ENCODE measurements at regions not wholly inside any gene's neighbourhood (a gene's known extent, or its start where the extent isn't known, plus 50 kb on each side); places are given as distances from the start of the nearest gene placed in this dataset.

DNA sequence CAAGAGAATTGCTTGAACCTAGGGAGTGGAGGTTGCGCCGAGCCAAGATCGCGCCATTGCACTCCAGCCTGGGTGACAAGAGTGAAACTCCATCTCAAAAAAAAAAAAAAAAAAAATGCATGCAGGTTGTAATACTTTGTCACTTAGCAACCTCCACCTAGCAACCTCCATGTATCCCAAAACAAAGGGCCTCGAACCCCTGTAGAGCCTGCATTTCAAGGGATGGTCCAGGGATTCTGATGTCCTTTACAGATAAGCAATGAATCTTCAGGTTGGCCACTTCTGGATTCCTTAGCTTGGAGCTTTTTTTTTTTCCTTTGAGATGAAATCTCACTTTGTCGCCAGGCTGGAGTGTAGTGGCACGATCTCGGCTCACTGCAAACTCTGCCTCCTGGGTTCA is 1211.0 kb downstream of the TYW1 start:
- H3K36me3 ChIP-seq (ENCODE audit: control insufficient read depth in 2 of 4, insufficient read depth in 4 of 4, low read length in 3 of 4): no peaks in the 10 kb centered on the region
- no peak overlapping the region for H2BK15ac ChIP-seq (ENCODE audit: low read length)
- H4K5ac ChIP-seq (ENCODE audit: insufficient read length, low read depth, low read length): no peak overlapping the region
- H4K20me1 ChIP-seq (replicated peaks in 1 of 2; ENCODE audit: control insufficient read depth in 1 of 2, insufficient read depth in 2 of 2, low read length in 2 of 2): no peaks in the 10 kb centered on the region
- H2AK5ac ChIP-seq (ENCODE audit: low read depth, low read length): no peak overlapping the region
- H3K4me3 ChIP-seq (ENCODE audit: extremely low read depth in 1 of 4, insufficient read depth in 2 of 4, low read depth in 3 of 4, low read length in 4 of 4): no peak overlapping the region
- H3K23me2 ChIP-seq (ENCODE audit: low read depth, low read length): peaks cover 3% of the 10 kb centered on the region; the same call in 1 of the 2 replicates
- no peak overlapping the region for H3K4me2 ChIP-seq (ENCODE audit: insufficient read depth in 1 of 2, low read depth in 2 of 2, low read length in 2 of 2)
- TF ChIP-seq YY1 (IDR thresholded peaks at IDR 0.05; ENCODE audit: low read depth, low read length): no peak
- peak in 1 of 2 experiments; percentile 38; a peak in 1 of 3 replicates for TF ChIP-seq EP300 (IDR thresholded peaks at IDR 0.05; ENCODE audit: borderline replicate concordance in 1 of 2, low read depth in 2 of 2, low read length in 2 of 2)
- no peak overlapping the region for H2AFZ ChIP-seq (ENCODE audit: low read length)
- no peak overlapping the region for H2BK20ac ChIP-seq (ENCODE audit: low read length)
- H3K23ac ChIP-seq (ENCODE audit: insufficient read length): no peak overlapping the region
- no peaks in the 10 kb centered on the region for H3K79me2 ChIP-seq (ENCODE audit: control insufficient read depth in 1 of 2, insufficient read depth in 2 of 2, low read length in 2 of 2)
- CTCF ChIA-PET (ENCODE audit: partially characterized antibody): no interaction called here
- H2BK5ac ChIP-seq (ENCODE audit: low read depth, low read length): no peak overlapping the region
- H3K9ac ChIP-seq (replicated peaks in 1 of 4; ENCODE audit: extremely low read depth in 1 of 4, low read depth in 3 of 4, low read length in 3 of 4): no peak overlapping the region
- H3K56ac ChIP-seq (replicated peaks; ENCODE audit: insufficient read length, low read depth, low read length): no peak overlapping the region
- no peak overlapping the region for H4K8ac ChIP-seq (ENCODE audit: extremely low read depth, insufficient read depth, low read length)
- no peaks in the 10 kb centered on the region for H3K79me1 ChIP-seq (ENCODE audit: low read depth, low read length)
- no peak overlapping the region for H4K91ac ChIP-seq (replicated peaks; ENCODE audit: insufficient read length, low read length)
- H3K4me1 ChIP-seq (replicated peaks in 1 of 4; ENCODE audit: control insufficient read depth in 3 of 4, insufficient read depth in 4 of 4, low read length in 3 of 4): no peaks in the 10 kb centered on the region; a peak in 2 of 7 replicates
- H3K27ac ChIP-seq (ENCODE audit: low read depth, low read length): no peak overlapping the region
- H3K14ac ChIP-seq (ENCODE audit: insufficient read length): no peak overlapping the region
- H3K27me3 ChIP-seq (replicated peaks in 1 of 4; ENCODE audit: control insufficient read depth in 3 of 4, extremely low read depth in 1 of 4, insufficient read depth in 3 of 4, low read length in 3 of 4): no peaks in the 10 kb centered on the region
- no peaks in the 10 kb centered on the region for H3K9me3 ChIP-seq (ENCODE audit: insufficient read depth in 2 of 2, low read depth in 1 of 2, low read length in 1 of 2)
- WGBS, 2 experiments (ENCODE audit: extremely low coverage in 1 of 2, insufficient coverage in 1 of 2, insufficient read length in 1 of 2, insufficient replicate concordance in 2 of 2, low coverage in 1 of 2, low lambda C conversion rate in 2 of 2, missing lambda C conversion rate in 1 of 2): 94% methylated on average over 8 of the region's 8 CpGs; no CpG with 5 or more reads in 1 of the 2 experiments
- FAIRE-seq (no peak), DNase-seq (ENCODE audit: low read depth in 1 of 2, low spot score in 2 of 2) (no peak)
- POLR2A ChIA-PET (ENCODE audit: partially characterized antibody): interaction anchor here (0.6 kb wide), 1 partner anchor 30 kb away, joined by 3 read pairs; no protein-coding TSS in a partner anchor
- no peak overlapping the region for H3K18ac ChIP-seq (ENCODE audit: extremely low read depth, low read length)
- no peak overlapping the region for H2BK120ac ChIP-seq (replicated peaks; ENCODE audit: low read depth, low read length)
- no peak overlapping the region for H2BK12ac ChIP-seq (ENCODE audit: low read depth, low read length)
- H3K4ac ChIP-seq (replicated peaks; ENCODE audit: insufficient read length, low read depth, low read length): no peak overlapping the region

All from H1 (cell line).